ENCODE measurements at regions not wholly inside any gene's neighbourhood (a gene's known extent, or its start where the extent isn't known, plus 50 kb on each side); places are given as distances from the start of the nearest gene placed in this dataset.

DNA sequence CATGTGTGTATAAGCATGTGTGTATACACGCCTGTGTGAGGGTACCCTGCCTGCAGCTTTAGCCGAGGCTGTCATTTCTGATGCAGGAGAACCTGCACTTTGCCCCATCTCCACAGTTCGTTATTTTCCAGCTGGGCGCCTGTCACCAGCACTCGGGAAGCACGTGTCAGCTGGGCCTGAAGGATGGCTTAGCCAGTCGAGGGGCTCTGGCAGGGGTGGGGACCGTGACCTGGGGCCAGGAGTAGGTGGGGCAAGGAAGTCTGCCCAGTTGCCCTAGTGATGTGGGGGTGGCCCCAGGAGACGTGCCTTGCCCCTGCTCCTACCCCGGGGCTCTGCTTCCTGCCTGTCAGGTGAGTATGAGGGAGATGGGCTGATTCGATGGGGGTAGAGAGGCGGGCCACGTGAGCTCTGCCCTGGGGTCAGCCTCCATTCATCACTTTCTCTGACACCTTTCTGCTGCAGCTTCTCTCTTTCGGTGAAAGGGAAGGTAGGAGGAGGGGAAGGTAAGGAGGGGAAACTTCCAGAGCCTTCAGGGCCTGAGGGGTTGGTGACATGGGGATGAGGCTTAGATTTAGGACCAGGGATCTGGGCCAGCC lies 130.6 kb upstream of the SKOR2 start:
- ChIA-PET POLR2A (no interaction called here), CTCF (no interaction called here)
- TF ChIP-seq, protein P1, sequence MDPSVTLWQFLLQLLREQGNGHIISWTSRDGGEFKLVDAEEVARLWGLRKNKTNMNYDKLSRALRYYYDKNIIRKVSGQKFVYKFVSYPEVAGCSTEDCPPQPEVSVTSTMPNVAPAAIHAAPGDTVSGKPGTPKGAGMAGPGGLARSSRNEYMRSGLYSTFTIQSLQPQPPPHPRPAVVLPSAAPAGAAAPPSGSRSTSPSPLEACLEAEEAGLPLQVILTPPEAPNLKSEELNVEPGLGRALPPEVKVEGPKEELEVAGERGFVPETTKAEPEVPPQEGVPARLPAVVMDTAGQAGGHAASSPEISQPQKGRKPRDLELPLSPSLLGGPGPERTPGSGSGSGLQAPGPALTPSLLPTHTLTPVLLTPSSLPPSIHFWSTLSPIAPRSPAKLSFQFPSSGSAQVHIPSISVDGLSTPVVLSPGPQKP (IDR thresholded peaks at IDR 0.05; ENCODE audit: low read depth, low read length) = no peak
- TF ChIP-seq, protein P2, sequence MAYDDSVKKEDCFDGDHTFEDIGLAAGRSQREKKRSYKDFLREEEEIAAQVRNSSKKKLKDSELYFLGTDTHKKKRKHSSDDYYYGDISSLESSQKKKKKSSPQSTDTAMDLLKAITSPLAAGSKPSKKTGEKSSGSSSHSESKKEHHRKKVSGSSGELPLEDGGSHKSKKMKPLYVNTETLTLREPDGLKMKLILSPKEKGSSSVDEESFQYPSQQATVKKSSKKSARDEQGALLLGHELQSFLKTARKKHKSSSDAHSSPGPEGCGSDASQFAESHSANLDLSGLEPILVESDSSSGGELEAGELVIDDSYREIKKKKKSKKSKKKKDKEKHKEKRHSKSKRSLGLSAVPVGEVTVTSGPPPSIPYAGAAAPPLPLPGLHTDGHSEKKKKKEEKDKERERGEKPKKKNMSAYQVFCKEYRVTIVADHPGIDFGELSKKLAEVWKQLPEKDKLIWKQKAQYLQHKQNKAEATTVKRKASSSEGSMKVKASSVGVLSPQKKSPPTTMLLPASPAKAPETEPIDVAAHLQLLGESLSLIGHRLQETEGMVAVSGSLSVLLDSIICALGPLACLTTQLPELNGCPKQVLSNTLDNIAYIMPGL (CRISPR knock-in tag; IDR thresholded peaks at IDR 0.05; ENCODE audit: borderline replicate concordance) = no peak
- TF ChIP-seq, protein P3, sequence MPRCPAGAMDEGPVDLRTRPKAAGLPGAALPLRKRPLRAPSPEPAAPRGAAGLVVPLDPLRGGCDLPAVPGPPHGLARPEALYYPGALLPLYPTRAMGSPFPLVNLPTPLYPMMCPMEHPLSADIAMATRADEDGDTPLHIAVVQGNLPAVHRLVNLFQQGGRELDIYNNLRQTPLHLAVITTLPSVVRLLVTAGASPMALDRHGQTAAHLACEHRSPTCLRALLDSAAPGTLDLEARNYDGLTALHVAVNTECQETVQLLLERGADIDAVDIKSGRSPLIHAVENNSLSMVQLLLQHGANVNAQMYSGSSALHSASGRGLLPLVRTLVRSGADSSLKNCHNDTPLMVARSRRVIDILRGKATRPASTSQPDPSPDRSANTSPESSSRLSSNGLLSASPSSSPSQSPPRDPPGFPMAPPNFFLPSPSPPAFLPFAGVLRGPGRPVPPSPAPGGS (IDR thresholded peaks at IDR 0.05) = no peak
- no peak for TF ChIP-seq HOXA7 (CRISPR knock-in tag; IDR thresholded peaks at IDR 0.05)
- no peak for TF ChIP-seq POLR2AphosphoS2 (conservative IDR thresholded peaks at IDR 0.05; ENCODE audit: low read length)
- no peak for TF ChIP-seq RAD21 (conservative IDR thresholded peaks at IDR 0.05 in 1 of 2, IDR thresholded peaks at IDR 0.05 in 1 of 2)
- TF ChIP-seq RFX5 (IDR thresholded peaks at IDR 0.05) = no peak
- no peak for TF ChIP-seq CEBPB (IDR thresholded peaks at IDR 0.05)
- no peak for TF ChIP-seq RNF2 (IDR thresholded peaks at IDR 0.05; ENCODE audit: borderline replicate concordance, low read depth)
- TF ChIP-seq HOXB5 (CRISPR knock-in tag; IDR thresholded peaks at IDR 0.05) = no peak
- no peak for FAIRE-seq
- no peak for DNase-seq (ENCODE audit: low read depth in 1 of 2, low spot score in 1 of 2)
- ATAC-seq = no peak
- Histone ChIP-seq H3K9me3 (no peaks in the 10 kb centered on the region), H3K4me3 (no peak overlapping the region), H3K4me1 (no peaks in the 10 kb centered on the region), H3K27ac (no peak overlapping the region), H3K4me2 (no peak overlapping the region)
- 19% methylated on average over 13 of the region's 14 CpGs for WGBS (ENCODE audit: missing lambda C conversion rate)

DNA sequence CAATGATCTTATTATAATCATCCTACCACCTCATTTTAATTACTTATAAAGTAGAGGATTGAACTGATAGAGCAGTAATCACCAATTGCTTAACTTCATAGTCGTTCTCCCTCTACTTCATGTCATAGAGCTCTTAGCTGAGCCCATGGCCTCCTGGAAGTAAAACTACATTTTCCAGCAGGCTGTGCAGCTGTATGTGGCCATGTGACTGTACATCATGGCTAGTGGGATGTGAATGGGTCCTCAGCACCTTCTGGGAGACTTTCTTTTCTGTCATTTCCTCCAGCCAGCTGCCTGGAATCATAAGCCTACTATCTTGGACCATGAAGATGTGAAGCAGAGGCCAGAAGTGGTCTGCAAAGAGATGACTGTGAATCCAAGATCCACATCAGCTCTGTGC lies 128.7 kb upstream of the SKOR2 start:
- H3K27ac ChIP-seq = no peak overlapping the region
- FAIRE-seq = no peak
- TF ChIP-seq POLR2AphosphoS2 (conservative IDR thresholded peaks at IDR 0.05; ENCODE audit: low read length) (no peak), RAD21 (conservative IDR thresholded peaks at IDR 0.05 in 1 of 2, IDR thresholded peaks at IDR 0.05 in 1 of 2) (no peak), EHF (CRISPR knock-in tag; IDR thresholded peaks at IDR 0.05) (no peak), FOSB (CRISPR knock-in tag; IDR thresholded peaks at IDR 0.05) (no peak), CBX8 (IDR thresholded peaks at IDR 0.05) (no peak), MAZ (IDR thresholded peaks at IDR 0.05; ENCODE audit: borderline replicate concordance, low read depth, low read length) (no peak), RARB (CRISPR knock-in tag; IDR thresholded peaks at IDR 0.05) (no peak), POLR2A (IDR thresholded peaks at IDR 0.05; ENCODE audit: low read length) (no peak), CBX2 (IDR thresholded peaks at IDR 0.05; ENCODE audit: borderline replicate concordance, low read depth) (no peak)
- TF ChIP-seq, protein P4, sequence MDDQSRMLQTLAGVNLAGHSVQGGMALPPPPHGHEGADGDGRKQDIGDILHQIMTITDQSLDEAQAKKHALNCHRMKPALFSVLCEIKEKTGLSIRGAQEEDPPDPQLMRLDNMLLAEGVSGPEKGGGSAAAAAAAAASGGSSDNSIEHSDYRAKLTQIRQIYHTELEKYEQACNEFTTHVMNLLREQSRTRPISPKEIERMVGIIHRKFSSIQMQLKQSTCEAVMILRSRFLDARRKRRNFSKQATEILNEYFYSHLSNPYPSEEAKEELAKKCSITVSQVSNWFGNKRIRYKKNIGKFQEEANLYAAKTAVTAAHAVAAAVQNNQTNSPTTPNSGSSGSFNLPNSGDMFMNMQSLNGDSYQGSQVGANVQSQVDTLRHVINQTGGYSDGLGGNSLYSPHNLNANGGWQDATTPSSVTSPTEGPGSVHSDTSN (IDR thresholded peaks at IDR 0.05) = no peak
- TF ChIP-seq, protein P3 (IDR thresholded peaks at IDR 0.05) = no peak
- TF ChIP-seq, protein P5, sequence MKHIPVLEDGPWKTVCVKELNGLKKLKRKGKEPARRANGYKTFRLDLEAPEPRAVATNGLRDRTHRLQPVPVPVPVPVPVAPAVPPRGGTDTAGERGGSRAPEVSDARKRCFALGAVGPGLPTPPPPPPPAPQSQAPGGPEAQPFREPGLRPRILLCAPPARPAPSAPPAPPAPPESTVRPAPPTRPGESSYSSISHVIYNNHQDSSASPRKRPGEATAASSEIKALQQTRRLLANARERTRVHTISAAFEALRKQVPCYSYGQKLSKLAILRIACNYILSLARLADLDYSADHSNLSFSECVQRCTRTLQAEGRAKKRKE (CRISPR knock-in tag; IDR thresholded peaks at IDR 0.05; ENCODE audit: low read depth) = no peak
- TF ChIP-seq, protein P6, sequence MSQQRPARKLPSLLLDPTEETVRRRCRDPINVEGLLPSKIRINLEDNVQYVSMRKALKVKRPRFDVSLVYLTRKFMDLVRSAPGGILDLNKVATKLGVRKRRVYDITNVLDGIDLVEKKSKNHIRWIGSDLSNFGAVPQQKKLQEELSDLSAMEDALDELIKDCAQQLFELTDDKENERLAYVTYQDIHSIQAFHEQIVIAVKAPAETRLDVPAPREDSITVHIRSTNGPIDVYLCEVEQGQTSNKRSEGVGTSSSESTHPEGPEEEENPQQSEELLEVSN (IDR thresholded peaks at IDR 0.05; ENCODE audit: borderline replicate concordance, low read depth) = no peak
- TF ChIP-seq, protein P7, sequence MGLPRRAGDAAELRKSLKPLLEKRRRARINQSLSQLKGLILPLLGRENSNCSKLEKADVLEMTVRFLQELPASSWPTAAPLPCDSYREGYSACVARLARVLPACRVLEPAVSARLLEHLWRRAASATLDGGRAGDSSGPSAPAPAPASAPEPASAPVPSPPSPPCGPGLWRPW (IDR thresholded peaks at IDR 0.05) = no peak
- ChIA-PET POLR2A (no interaction called here), CTCF (no interaction called here)
- H3K4me3 ChIP-seq = no peak overlapping the region
- ATAC-seq = no peak
- no peaks in the 10 kb centered on the region for H3K9me3 ChIP-seq
- no peaks in the 10 kb centered on the region for H3K4me1 ChIP-seq
- no peak for DNase-seq (ENCODE audit: low read depth in 1 of 2, low spot score in 1 of 2)
- 0% methylated on average over 1 of the region's 1 CpG for WGBS (ENCODE audit: missing lambda C conversion rate)
- no peak overlapping the region for H3K4me2 ChIP-seq

Data from A549 (cell line).